GM19372 (cell line): ENCODE measurements at regions not wholly inside any gene's neighbourhood (a gene's known extent, or its start where the extent isn't known, plus 50 kb on each side); places are given as distances from the start of the nearest gene placed in this dataset.
"Not testable (repeated sequence)": the region's sequence is repeated elsewhere in the genome, so short reads cannot be mapped to it uniquely, and the experiment has no call there.

Experiments used
- ATAC-seq: cut with Tn5 transposase; IDR thresholded peaks from one replicate; pipeline ENCODE4 v1.9.1; 2021; ENCODE audit warnings: mild to moderate bottlenecking, low read depth, moderate library complexity; ENCODE audit not compliant: unreplicated experiment

GRCh38 chr5:36388288-36388687 lies 86.6 kb upstream of the RANBP3L start:
- no peak for ATAC-seq

- no peak for ATAC-seq
Observed at GRCh38 chr5:36389245-36389644, 87.5 kb upstream of the RANBP3L start.

GRCh38 chr5:36390640-36391039 lies 88.9 kb upstream of the RANBP3L start:
- ATAC-seq, result no peak

DNA sequence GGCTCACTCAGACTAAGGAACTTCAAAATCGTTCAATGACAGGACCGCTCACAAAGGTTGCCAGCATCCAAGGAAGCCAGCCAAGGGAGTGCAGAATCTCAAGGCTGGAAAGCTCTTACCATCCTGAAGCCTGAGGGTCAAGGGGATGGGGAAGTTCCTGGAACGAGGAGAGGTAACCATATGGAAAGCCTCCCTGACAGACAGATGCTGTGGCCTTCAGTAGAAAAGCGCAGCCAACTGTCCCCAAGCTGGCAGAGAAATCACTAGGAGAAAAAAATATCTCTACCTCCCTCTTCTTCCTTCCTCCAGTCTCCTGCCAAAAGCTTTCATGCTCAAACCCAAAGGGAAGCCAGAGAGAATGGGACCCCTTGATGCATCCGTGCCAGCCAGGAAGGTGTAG lies 90.5 kb upstream of the RANBP3L start:
- no peak for ATAC-seq

DNA sequence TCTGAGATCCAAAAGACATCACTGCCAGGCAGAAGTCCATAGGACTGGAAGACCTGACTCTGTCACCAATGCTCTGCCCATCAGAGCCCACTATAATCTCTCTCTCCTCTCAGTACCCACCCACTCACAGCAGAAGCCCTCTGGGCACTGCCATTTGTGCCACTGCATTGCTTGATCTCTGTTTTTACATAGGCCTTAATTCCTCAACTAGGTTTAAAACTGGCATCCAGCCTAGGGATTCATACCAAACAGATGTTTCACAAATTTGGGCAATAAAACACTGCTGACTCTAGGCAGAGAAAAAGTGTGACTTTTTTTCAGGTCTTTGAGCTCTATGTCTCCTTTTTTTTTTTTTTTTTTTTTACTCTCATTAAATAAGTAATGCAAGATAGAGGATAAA lies 91.1 kb upstream of the RANBP3L start:
- ATAC-seq, result no peak

DNA sequence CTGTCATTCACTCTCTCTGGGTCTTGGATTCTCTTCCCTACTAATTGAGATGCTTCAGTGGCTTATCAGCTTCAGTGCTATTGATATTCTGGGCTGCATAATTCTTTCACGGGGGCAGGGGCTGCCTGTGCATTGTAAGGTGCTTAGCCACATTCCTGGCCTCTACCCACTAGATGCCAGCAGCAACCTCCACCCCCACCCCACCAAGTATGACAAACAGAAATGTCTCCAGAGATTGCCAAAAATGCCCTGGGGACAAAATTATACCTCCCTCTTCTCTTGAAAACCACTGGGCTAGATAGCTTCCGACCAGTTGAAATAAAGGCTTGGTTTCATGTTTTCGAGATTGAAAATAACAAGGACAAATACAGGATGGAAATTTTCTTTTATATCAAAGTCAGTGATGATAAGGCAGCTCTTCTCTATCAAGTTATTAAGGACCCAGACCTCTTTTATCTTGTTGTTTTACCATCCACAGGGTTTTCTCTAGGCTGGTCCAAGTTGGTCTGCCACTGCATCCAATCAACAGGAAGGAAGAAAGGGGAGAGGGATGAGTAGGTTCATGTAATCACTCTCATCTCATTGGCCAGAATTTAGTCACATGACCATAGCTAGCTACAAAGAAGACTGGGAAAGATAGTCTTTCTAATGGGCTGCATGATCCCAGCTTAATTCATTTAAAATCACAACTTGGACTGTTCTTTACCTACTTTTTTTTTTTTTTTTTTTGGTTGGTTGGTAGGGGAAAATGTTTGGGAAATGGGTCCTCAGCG lies 92.1 kb upstream of the RANBP3L start:
- no peak for ATAC-seq

DNA sequence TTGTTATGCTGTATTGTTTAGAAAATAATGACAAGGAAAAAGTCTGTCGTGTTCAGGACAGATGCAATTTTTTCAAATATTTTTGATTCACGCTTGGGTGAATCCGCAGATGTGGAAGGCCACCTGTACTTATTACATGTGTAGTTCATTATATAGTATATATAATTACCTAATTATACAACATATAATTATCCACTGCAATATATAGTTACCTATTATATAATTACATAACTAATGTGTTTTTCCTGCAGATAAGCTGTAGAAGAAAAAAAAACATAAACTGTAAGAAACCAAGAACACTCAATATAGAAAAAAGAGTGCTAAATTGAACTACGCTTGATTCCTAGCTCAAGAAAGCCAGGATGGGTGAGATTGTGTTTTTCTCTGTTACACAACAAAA lies 93.6 kb upstream of the RANBP3L start:
- ATAC-seq, result no peak

DNA sequence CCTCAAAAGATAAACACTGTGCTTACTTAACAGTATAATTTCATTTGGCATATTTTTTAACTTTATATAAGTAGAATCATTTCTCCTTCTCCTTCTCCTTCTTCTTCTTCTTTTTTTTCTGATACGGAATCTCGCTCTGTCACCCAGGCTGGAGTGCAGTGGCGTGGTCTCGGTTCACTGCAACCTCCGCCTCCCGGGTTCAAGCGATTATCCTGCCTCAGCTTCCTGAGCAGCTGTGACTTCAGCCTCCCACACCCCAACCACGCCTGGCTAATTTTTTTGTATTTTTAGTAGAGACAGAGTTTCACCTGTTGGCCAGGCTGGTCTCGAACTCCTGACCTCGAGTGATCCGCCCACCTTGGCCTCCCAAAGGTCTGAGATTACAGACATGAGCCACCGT lies 94.2 kb upstream of the RANBP3L start:
- not testable (repeated sequence) for ATAC-seq

DNA sequence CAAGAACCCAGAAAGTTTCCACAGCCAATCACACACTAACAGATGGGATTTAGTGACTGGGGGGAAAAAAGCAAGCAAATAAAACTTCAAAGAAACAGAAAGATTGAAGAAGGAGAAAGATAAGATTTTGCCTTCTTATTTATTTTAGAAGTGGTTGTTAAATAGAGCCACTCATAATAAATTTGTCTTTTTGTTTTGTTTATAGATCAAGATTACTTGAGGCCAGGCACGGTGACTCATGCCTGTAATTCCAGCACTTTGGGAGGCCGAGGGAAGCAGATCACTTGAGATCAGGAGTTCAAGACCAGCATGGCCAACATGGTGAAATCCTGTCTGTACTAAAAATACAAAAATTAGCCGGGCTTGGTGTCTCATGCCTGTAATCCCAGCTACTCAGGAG lies 94.9 kb upstream of the RANBP3L start:
- no peak for ATAC-seq

GRCh38 chr5:36397901-36398536 lies 96.3 kb upstream of the RANBP3L start:
- no peak for ATAC-seq

DNA sequence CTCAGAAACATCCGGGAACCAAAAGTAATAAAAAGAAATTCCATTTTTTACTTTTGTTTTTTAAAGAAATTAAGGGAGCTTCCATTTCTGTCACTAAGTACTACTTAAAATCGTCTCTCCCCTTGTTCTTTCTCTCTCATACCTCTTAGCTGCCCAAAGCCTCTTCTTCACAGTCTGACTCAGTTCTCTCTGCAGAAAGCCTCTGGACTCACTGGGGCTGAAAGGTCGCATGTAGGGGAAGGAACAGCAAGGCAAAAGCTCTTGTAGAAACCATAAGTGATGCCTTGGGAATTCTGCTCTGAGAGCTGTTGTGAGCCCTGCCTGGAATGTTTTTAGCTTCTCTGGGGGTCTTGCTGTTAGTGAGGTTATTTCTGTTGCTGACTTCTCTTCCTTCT lies 100.8 kb upstream of the RANBP3L start:
- ATAC-seq, result no peak

GRCh38 chr5:36403632-36404311 lies 102.1 kb upstream of the RANBP3L start:
- ATAC-seq, result no peak

GRCh38 chr5:36406023-36406422 lies 104.3 kb upstream of the RANBP3L start:
- ATAC-seq, result no peak

GRCh38 chr5:36407396-36407795 lies 105.7 kb upstream of the RANBP3L start:
- ATAC-seq, result no peak

- not testable (repeated sequence) for ATAC-seq
Observed at GRCh38 chr5:36409711-36410110, 108.0 kb upstream of the RANBP3L start.

DNA sequence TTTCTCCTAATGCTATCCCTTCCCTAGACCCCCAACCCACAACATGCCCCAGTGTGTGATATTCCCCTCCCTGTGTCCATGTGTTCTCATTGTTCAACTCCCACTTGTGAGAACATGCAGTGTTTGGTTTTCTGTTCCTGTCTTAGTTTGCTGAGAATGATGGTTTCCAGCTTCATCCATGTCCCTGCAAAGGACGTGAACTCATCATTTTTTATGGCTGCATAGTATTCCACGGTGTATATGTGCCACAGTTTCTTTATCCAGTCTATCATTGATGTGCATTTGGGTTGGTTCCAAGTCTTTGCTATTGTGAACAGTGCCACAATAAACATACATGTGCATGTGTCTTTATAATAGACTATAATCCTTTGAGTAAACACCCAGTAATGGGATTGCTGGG lies 109.0 kb upstream of the RANBP3L start:
- ATAC-seq, result not testable (repeated sequence)

- ATAC-seq, result no peak
Observed at GRCh38 chr5:36414869-36415282, 113.2 kb upstream of the RANBP3L start.

DNA sequence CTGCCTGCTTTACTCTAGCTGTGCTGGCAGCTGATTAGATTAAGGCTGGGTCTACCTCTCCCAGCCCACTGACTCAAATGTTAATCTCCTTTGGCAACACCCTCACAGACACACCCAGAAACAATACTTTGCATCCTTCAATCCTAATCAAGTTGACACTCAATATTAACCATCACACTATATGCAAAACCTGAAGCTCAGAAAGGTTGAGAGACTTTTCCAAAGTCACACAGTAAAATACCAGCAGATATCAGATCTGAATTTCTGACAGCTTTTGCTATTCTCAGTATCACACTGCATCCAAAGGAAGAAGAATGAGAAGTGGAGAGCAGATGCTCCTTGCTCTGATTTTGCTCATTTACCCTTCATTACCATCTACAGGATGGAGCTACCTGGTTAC lies 114.9 kb upstream of the RANBP3L start:
- ATAC-seq, result no peak

- no peak for ATAC-seq
Observed at GRCh38 chr5:36417221-36417620, 115.5 kb upstream of the RANBP3L start.

DNA sequence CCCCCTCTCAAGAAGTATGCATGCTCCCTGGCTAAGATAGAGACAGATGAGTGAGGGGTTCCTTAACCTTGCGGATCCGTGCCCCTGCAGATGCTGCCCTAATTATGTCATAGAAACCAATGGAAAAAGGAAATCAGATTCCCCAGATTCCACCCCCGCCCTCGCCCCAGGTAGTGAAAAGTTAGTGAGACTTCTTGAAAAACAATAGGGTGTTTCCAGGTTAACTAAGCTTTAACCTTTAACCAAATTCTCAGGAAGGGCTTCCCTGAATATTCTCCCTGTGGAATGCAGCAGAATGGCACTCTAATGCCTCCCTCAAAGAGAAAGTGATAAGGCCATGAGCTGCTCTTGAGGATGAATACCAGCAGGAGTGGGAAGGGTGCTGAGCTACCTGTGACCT lies 116.0 kb upstream of the RANBP3L start:
- no peak for ATAC-seq

- no peak for ATAC-seq
Observed at GRCh38 chr5:36418152-36418979, 116.7 kb upstream of the RANBP3L start.
